GM12878 (cell line): ENCODE measurements at regions not wholly inside any gene's neighbourhood (a gene's known extent, or its start where the extent isn't known, plus 50 kb on each side); places are given as distances from the start of the nearest gene placed in this dataset.

Experiments used
- ATAC-seq: fragments of 200-7000 bp; cut with Tn5 transposase; 3 replicates; pipeline ENCODE4 v1.9.1; 2020; ENCODE audit warnings: mild to moderate bottlenecking, moderate library complexity
- BruUV-seq: library from RNA; stranded (reverse); fragments of 400-500 nt; replicated peaks from 2 replicates; lab custom pipeline; 2021; lab: Mats Ljungman, UMichigan
- CTCF ChIA-PET: fragments of 300-600 bp; sonication (Branson Sonifier 250); formaldehyde crosslinking; extraction: SDS; loops from one replicate; lab custom pipeline; 2021; ENCODE audit warnings: inconsistent platforms; lab: Yijun Ruan, JAX
- POLR2A ChIA-PET: fragments of 350-600 bp; formaldehyde crosslinking; extraction: SDS; loops from one replicate; lab custom pipeline; 2021; ENCODE audit warnings: inconsistent platforms; lab: Charles Lee
- RAD21 ChIA-PET: fragments of 300-600 bp; sonication (Branson Sonifier 250); formaldehyde crosslinking; loops from one replicate; lab custom pipeline; 2023; ENCODE audit warnings: antibody characterized with exemption; ENCODE audit not compliant: unreplicated experiment; lab: Charles Lee
- SMC1A ChIA-PET: fragments of 300-600 bp; sonication (Branson Sonifier 250); formaldehyde crosslinking; loops from one replicate; lab custom pipeline; 2023; ENCODE audit not compliant: unreplicated experiment, uncharacterized antibody; lab: Charles Lee
- DNase-seq: peaks from one replicate; pipeline ENCODE4 v3.0.0-alpha.2; 2011; ENCODE audit warnings: low read depth, low spot score
- FAIRE-seq: peaks from 3 replicates; lab custom pipeline; 2011; peaks lifted over from hg19 to GRCh38; lab: Jason Lieb, UNC
- H2AFZ ChIP-seq: 2 replicates; pipeline ENCODE4 v1.6.0; 2011; ENCODE audit warnings: low read depth, low read length, control low read depth; ENCODE audit not compliant: control insufficient read depth
- H3K27ac ChIP-seq: 2 replicates; pipeline ENCODE4 v1.5.1; 2011; ENCODE audit warnings: control low read depth; ENCODE audit not compliant: control insufficient read depth, insufficient read depth
- H3K27me3 ChIP-seq, 2 experiments: replicated peaks in 1 of 2; 2 replicates each; pipeline versions ENCODE4 v1.6.0 to v1.6.1; 2011; ENCODE audit warnings: low read length in 1 of 2; ENCODE audit not compliant: control insufficient read depth in 2 of 2, insufficient read depth in 2 of 2
- H3K36me3 ChIP-seq, 2 experiments: 2 replicates each; pipeline ENCODE4 v1.5.1; 2011; ENCODE audit warnings: low read length in 1 of 2; ENCODE audit not compliant: control insufficient read depth in 2 of 2, insufficient read depth in 2 of 2
- H3K4me1 ChIP-seq: 2 replicates; pipeline ENCODE4 v1.6.1; 2011; ENCODE audit warnings: mild to moderate bottlenecking, low read length, moderate library complexity, mixed read lengths; ENCODE audit not compliant: control insufficient read depth, insufficient read depth
- H3K4me2 ChIP-seq: 2 replicates; pipeline ENCODE4 v1.6.0; 2011; ENCODE audit warnings: control low read depth; ENCODE audit not compliant: control insufficient read depth, insufficient read depth
- H3K4me3 ChIP-seq: fragments of 200-600 bp; sonication (generic); 2 replicates; pipeline ENCODE4 v1.5.1; 2016
- H3K79me2 ChIP-seq: 2 replicates; pipeline ENCODE4 v1.6.0; 2011; ENCODE audit warnings: low read length; ENCODE audit not compliant: control insufficient read depth, insufficient read depth
- H3K9ac ChIP-seq: 2 replicates; pipeline ENCODE4 v1.8.0; 2011; ENCODE audit warnings: low read length, control low read depth, mixed read lengths; ENCODE audit not compliant: control insufficient read depth, insufficient read depth
- H3K9me3 ChIP-seq: replicated peaks from 3 replicates; pipeline ENCODE4 v1.5.1; 2011; ENCODE audit warnings: mild to moderate bottlenecking, low read length; ENCODE audit not compliant: control insufficient read depth, insufficient read depth
- H4K20me1 ChIP-seq: 2 replicates; pipeline ENCODE4 v1.6.0; 2011; ENCODE audit not compliant: control insufficient read depth, insufficient read depth
- ATF7 ChIP-seq: fragments of 450-650 bp; IDR thresholded peaks from 2 replicates; pipeline ENCODE4 v1.6.1; 2016; ENCODE audit warnings: low read depth, mild to moderate bottlenecking
- CBX5 ChIP-seq: sonication (generic); IDR thresholded peaks from 2 replicates; pipeline ENCODE4 v1.6.1; 2016; ENCODE audit warnings: low read depth, moderate library complexity, mild to moderate bottlenecking, inconsistent platforms
- GABPA ChIP-seq: IDR thresholded peaks from 2 replicates; pipeline ENCODE4 v1.6.1; 2014; ENCODE audit warnings: antibody characterized with exemption, low read depth, mild to moderate bottlenecking, inconsistent platforms
- GATAD2B ChIP-seq: fragments of 450-650 bp; conservative IDR thresholded peaks from 2 replicates; pipeline ENCODE4 v1.6.1; 2017; ENCODE audit warnings: low read depth, mild to moderate bottlenecking, moderate library complexity
- HDAC6 ChIP-seq: fragments of 200-600 bp; sonication (generic); IDR thresholded peaks from one replicate; pipeline ENCODE4 v1.8.0; 2017; ENCODE audit warnings: antibody characterized with exemption; ENCODE audit not compliant: unreplicated experiment
- NR2C2 ChIP-seq: IDR thresholded peaks from 2 replicates; pipeline ENCODE4 v1.6.1; 2011; ENCODE audit warnings: borderline replicate concordance, low read depth; ENCODE audit not compliant: control insufficient read depth, insufficient read length
- RUNX3 ChIP-seq: IDR thresholded peaks from 2 replicates; pipeline ENCODE4 v1.6.1; 2012; ENCODE audit warnings: low read length, inconsistent platforms
- SMAD5 ChIP-seq: IDR thresholded peaks from 2 replicates; pipeline ENCODE4 v1.6.1; 2016; ENCODE audit warnings: antibody characterized with exemption, low read depth
- SPI1 ChIP-seq: IDR thresholded peaks from 2 replicates; pipeline ENCODE4 v1.6.1; 2011; ENCODE audit warnings: low read depth, mild to moderate bottlenecking, low read length, moderate library complexity, borderline replicate concordance; ENCODE audit not compliant: insufficient read depth
- SRF ChIP-seq, 2 experiments: IDR thresholded peaks; 2 replicates each; pipeline ENCODE4 v1.6.1; 2011; ENCODE audit warnings: low read depth in 2 of 2, low read length in 2 of 2, mild to moderate bottlenecking in 1 of 2, moderate library complexity in 1 of 2
- ZNF217 ChIP-seq: fragments of 450-650 bp; IDR thresholded peaks from 2 replicates; pipeline ENCODE4 v1.6.1; 2017; ENCODE audit warnings: antibody characterized with exemption, mild to moderate bottlenecking
- ZZZ3 ChIP-seq: IDR thresholded peaks from 2 replicates; pipeline ENCODE4 v1.6.1; 2011; ENCODE audit warnings: low read depth; ENCODE audit not compliant: control insufficient read depth, insufficient read length
- WGBS: methylation state at CpG from one replicate; pipeline ENCODE4 v1.1.6; 2016; ENCODE audit warnings: low lambda C conversion rate; ENCODE audit not compliant: insufficient replicate concordance, insufficient coverage; ENCODE audit errors: missing lambda C conversion rate; 5-methylcytosine and 5-hydroxymethylcytosine counted together
- in situ Hi-C: fragments of 300-500 bp; cut with MboI; formaldehyde crosslinking; loops from 9 replicates; pipeline ENCODE4 v1.14.3; 2018; ENCODE audit warnings: mixed read lengths
- intact Hi-C: fragments of 100-400 bp; cut with micrococcal nuclease; formaldehyde crosslinking; loops from one replicate; pipeline ENCODE4 v1.14.2; 2022; ENCODE audit not compliant: unreplicated experiment
- TF ChIP-seq, protein P1 (sequence below): IDR thresholded peaks from 2 replicates; pipeline ENCODE4 v1.6.1; 2012; ENCODE audit warnings: mild to moderate bottlenecking, low read depth, low read length
- TF ChIP-seq, protein P2 (sequence below): IDR thresholded peaks from 2 replicates; pipeline ENCODE4 v1.6.1; 2012; ENCODE audit warnings: improper control_type of control experiment, low read depth, low read length; ENCODE audit not compliant: insufficient replicate concordance
- TF ChIP-seq, protein P3 (sequence below): fragments of 450-650 bp; IDR thresholded peaks from 2 replicates; pipeline ENCODE4 v1.6.1; 2017; ENCODE audit warnings: borderline replicate concordance

- TF ChIP-seq HDAC6 = no peak
- TF ChIP-seq GATAD2B = no peak
- TF ChIP-seq CBX5 = no peak
- no peak for TF ChIP-seq ATF7
- TF ChIP-seq, protein P1, sequence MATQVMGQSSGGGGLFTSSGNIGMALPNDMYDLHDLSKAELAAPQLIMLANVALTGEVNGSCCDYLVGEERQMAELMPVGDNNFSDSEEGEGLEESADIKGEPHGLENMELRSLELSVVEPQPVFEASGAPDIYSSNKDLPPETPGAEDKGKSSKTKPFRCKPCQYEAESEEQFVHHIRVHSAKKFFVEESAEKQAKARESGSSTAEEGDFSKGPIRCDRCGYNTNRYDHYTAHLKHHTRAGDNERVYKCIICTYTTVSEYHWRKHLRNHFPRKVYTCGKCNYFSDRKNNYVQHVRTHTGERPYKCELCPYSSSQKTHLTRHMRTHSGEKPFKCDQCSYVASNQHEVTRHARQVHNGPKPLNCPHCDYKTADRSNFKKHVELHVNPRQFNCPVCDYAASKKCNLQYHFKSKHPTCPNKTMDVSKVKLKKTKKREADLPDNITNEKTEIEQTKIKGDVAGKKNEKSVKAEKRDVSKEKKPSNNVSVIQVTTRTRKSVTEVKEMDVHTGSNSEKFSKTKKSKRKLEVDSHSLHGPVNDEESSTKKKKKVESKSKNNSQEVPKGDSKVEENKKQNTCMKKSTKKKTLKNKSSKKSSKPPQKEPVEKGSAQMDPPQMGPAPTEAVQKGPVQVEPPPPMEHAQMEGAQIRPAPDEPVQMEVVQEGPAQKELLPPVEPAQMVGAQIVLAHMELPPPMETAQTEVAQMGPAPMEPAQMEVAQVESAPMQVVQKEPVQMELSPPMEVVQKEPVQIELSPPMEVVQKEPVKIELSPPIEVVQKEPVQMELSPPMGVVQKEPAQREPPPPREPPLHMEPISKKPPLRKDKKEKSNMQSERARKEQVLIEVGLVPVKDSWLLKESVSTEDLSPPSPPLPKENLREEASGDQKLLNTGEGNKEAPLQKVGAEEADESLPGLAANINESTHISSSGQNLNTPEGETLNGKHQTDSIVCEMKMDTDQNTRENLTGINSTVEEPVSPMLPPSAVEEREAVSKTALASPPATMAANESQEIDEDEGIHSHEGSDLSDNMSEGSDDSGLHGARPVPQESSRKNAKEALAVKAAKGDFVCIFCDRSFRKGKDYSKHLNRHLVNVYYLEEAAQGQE = no peak
- TF ChIP-seq, protein P2, sequence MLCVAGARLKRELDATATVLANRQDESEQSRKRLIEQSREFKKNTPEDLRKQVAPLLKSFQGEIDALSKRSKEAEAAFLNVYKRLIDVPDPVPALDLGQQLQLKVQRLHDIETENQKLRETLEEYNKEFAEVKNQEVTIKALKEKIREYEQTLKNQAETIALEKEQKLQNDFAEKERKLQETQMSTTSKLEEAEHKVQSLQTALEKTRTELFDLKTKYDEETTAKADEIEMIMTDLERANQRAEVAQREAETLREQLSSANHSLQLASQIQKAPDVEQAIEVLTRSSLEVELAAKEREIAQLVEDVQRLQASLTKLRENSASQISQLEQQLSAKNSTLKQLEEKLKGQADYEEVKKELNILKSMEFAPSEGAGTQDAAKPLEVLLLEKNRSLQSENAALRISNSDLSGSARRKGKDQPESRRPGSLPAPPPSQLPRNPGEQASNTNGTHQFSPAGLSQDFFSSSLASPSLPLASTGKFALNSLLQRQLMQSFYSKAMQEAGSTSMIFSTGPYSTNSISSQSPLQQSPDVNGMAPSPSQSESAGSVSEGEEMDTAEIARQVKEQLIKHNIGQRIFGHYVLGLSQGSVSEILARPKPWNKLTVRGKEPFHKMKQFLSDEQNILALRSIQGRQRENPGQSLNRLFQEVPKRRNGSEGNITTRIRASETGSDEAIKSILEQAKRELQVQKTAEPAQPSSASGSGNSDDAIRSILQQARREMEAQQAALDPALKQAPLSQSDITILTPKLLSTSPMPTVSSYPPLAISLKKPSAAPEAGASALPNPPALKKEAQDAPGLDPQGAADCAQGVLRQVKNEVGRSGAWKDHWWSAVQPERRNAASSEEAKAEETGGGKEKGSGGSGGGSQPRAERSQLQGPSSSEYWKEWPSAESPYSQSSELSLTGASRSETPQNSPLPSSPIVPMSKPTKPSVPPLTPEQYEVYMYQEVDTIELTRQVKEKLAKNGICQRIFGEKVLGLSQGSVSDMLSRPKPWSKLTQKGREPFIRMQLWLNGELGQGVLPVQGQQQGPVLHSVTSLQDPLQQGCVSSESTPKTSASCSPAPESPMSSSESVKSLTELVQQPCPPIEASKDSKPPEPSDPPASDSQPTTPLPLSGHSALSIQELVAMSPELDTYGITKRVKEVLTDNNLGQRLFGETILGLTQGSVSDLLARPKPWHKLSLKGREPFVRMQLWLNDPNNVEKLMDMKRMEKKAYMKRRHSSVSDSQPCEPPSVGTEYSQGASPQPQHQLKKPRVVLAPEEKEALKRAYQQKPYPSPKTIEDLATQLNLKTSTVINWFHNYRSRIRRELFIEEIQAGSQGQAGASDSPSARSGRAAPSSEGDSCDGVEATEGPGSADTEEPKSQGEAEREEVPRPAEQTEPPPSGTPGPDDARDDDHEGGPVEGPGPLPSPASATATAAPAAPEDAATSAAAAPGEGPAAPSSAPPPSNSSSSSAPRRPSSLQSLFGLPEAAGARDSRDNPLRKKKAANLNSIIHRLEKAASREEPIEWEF = no peak
- TF ChIP-seq GABPA = no peak
- TF ChIP-seq, protein P3, sequence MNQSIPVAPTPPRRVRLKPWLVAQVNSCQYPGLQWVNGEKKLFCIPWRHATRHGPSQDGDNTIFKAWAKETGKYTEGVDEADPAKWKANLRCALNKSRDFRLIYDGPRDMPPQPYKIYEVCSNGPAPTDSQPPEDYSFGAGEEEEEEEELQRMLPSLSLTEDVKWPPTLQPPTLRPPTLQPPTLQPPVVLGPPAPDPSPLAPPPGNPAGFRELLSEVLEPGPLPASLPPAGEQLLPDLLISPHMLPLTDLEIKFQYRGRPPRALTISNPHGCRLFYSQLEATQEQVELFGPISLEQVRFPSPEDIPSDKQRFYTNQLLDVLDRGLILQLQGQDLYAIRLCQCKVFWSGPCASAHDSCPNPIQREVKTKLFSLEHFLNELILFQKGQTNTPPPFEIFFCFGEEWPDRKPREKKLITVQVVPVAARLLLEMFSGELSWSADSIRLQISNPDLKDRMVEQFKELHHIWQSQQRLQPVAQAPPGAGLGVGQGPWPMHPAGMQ = no peak
- no peak for TF ChIP-seq SPI1
- no peak for TF ChIP-seq NR2C2
- TF ChIP-seq RUNX3 = no peak
- TF ChIP-seq SRF (IDR thresholded peaks at IDR 0.05; ENCODE audit: low read depth in 2 of 2, low read length in 2 of 2) = no peak
- TF ChIP-seq ZZZ3 = no peak
- TF ChIP-seq ZNF217 = no peak
- TF ChIP-seq SMAD5 = no peak
- Histone ChIP-seq H3K4me1 (no peaks in the 10 kb centered on the region), H3K4me3 (no peak overlapping the region), H3K9me3 (no peaks in the 10 kb centered on the region), H3K4me2 (no peak overlapping the region), H3K27ac (no peak overlapping the region), H3K9ac (no peak overlapping the region), H3K27me3 (no peaks in the 10 kb centered on the region), H2AFZ (no peak overlapping the region), H4K20me1 (no peaks in the 10 kb centered on the region), H3K36me3 (no peaks in the 10 kb centered on the region), H3K79me2 (no peaks in the 10 kb centered on the region)
- BruUV-seq = no TSS peak
- DNase-seq = no peak
- intact Hi-C loops = no loop called here
- no peak for ATAC-seq
- CTCF ChIA-PET = interaction anchor here (0.7 to 1.0 kb wide), 2 partner anchors 19 to 342 kb away, joined by 3 read pairs; no protein-coding TSS in a partner anchor
- in situ Hi-C loops = no loop called here
- SMC1A ChIA-PET = no interaction called here
- no peak for FAIRE-seq
- POLR2A ChIA-PET = no interaction called here
- 0% methylated on average over 3 of the region's 3 CpGs for WGBS
- RAD21 ChIA-PET = no interaction called here
Observed at GRCh38 chr2:103179798-103180197, 418.0 kb downstream of the TMEM182 start.
